Activated T-cell treated with anti-CD3 and anti-CD28 coated beads for 48 hours (primary cell): ENCODE measurements at regions not wholly inside any gene's neighbourhood (a gene's known extent, or its start where the extent isn't known, plus 50 kb on each side); places are given as distances from the start of the nearest gene placed in this dataset.

Source experiments
- DNase-seq: peaks from one replicate; pipeline ENCODE4 v3.0.0-alpha.2; 2020; ENCODE audit warnings: low read depth

DNA sequence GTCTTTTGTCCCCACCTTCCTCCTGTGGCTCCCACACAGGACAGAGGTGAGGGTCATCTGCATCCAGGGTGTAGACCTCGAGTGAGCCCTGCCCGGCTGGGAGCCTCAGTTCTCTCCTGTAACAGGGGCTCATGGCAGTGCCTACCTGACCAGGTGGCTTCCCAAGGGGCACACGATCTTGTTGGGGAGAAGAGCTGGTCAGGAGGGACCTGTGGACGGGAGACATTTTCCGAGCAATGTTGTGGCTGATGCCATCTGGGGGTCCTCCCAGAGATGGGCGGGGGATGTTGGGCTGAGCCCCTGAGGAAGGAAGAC, 51.9 kb downstream of the CEBPB start:
- no peak for DNase-seq

DNA sequence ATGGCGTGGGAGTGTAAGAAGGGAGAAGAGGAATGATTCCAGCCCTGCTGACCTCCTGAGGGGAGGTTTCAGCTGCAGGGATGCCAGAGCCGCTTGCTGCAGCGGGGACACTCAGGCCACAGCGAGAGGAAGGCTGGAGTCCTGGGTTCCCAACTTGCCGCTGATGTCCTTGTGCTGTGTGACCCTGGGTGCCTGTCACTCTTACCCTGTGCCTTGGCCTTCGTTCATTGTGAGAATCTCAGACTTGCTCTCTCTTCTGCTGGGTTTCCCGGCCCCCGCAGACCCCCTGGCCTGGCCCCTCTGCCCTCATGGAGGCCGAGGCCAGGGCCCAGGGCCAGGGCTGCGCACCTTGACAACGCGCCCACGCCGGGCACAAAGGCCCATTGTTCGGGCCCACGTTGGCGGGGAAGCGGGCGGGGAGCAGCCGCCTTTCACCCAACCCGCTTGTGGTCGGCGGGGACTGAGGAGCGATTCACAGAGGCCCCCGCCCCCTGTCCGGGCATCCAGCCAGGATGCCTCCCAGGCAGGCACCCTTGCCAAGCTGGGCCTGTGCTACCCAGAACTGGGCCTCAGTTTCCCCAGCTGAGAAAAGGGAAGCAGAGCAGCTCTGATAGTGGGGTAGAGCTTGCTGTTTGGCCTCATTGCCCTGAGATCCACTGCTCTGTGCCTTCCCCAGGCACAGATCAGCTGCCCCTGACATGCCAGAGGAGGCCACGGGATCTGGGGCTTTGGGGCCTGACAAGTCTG, 52.4 kb downstream of the CEBPB start:
- no peak for DNase-seq

DNA sequence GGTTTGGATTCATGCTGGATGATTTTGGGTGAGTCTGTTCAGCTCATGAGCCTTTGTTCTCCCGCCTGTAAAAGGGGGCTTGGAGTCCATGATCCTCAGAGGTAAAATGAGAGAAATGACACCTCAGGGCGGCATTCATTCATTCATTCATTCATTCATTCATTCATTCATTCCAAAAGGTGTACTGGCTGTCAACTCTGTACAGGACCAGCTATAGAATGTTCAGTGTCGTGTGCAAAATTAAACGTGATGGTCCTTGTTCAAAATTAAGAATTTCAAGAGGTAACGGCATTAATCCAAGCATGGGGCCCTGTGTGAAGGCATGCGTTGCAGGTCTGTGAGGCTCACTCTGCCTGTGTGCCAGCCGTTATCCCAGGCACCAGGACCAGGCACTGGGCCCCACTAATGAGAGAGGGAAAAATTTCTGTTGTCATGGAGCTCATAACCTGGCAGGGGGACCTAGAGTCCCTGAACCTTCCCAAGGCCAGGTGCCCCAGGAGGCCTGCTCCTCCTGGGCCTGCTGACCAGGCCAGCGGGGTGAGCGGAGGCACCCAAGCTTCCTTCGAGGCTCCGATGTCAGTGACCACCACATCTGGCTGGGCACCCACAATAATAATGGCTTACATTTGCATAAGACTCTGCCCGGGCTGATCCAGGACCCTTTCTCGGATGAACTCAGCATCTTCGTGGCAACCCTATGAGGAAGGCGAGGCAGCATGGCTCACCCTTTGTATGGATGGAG, 53.2 kb downstream of the CEBPB start:
- no peak for DNase-seq

DNA sequence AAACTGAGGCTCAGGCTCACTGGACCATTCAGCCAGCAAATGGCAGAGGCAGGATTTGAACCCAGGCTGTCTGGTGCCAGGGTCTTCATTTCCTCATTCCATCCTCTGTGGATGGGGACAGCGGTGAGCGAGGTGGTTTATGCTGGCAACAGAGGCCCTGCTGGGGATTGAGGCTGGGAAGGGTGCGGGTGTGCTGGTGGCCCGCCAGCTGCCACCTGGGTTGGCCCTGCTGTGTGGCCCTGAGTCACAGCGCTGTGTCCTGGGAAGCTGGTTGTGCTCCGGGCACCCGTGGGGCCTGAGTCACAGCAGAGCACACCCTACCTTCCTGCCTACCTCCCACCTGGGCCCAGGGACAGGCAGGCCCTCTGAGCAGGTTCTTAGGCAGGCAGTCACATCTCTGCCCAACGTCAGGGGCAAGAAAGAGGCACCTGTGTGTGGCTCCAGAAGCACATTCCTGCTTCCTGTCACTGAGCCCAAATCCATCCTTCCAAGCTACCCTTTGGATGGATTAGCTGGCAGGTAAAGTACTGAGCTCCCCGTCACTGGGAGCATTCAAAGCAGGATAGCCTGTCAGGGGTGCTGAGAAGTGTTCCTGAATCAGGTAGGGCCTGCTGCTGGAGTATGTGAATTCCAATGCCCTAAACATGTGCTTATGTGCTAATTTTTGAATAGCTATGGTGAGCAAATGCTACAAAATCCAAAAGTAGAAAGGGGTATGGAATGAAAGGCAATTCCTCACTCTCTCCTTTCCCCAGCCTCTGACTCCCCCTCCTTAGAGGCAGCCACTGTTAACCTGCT, 53.9 kb downstream of the CEBPB start:
- DNase-seq, result no peak

DNA sequence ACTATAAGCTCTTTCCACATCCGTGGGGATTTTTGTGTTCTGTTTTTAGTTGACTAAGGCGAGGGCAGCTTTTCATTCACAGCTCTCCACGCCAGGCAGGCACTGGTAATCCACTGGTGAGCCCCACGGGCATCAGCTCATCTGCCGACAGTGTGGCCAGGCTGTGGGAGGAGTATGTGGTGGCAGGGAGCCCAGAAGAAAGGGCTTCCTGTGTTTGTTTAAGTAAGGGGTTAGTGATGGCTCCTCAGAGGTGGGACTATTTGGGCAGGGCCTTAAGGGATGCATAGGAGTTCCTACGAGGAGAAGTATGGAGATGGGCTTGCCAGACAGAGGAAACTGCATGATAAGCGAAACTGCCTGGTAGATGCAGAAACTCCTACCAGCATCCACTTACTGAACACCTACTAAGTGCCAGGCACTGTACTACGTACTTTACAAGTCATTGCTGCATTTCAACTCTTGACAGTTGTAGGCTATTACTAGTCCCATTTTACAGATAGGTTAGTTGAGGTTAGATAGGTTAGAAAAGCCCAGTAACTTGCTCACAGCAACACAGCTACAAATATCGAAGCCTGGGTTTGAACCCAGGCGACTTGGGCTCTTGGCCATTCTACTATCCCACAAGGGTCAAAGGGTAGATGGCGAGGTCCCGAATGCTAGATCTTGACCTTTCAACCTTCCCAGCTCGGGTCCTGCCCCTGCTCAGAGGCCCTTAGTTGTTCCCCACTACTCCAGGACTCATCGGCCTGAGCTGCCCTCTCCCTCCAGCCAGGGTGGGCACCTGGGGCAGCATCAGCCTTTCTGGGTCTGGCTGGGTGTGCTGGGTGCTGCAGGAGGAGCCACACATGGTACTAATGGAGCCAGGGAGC, 55.1 kb downstream of the CEBPB start:
- no peak for DNase-seq

DNA sequence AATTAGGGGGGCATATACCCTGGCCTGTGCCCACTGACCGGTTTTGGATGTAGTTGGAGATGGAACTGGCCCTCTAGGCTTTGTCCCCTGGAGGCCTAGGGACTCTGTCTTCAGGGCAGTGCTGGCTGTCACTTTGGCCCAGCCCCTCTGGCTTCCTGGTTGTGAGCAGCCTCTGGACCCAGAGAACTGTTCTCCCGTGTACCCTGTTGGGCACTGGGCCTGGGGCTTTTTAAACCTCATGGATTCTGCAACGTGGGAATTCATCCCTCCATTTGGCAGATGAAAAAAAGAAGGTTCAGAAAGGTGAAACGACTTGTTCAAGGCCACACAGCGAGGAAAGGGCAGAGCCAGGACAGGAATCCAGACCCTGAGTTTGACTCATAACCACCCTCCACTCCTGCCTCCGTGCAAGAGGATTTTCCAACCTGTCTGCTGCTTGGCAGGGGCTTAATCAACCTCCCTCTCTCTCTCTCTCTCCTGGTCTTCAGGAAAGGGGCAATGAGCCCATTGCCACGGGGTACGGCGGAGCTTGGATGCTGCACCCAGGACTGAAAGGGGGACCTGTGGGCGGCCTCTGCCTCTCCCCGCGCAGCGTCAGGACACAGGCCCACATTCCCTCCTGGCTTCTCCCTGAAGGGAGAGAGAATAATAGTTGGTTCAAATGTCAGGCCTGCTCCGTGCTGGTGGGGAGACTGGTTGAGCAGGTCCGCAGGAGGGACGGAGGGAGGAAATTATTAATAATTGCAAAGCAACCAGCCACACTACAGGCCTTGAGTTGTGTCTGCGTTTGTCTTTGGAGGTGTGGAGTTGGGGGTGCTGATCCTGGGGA, 56.0 kb downstream of the CEBPB start:
- no peak for DNase-seq

DNA sequence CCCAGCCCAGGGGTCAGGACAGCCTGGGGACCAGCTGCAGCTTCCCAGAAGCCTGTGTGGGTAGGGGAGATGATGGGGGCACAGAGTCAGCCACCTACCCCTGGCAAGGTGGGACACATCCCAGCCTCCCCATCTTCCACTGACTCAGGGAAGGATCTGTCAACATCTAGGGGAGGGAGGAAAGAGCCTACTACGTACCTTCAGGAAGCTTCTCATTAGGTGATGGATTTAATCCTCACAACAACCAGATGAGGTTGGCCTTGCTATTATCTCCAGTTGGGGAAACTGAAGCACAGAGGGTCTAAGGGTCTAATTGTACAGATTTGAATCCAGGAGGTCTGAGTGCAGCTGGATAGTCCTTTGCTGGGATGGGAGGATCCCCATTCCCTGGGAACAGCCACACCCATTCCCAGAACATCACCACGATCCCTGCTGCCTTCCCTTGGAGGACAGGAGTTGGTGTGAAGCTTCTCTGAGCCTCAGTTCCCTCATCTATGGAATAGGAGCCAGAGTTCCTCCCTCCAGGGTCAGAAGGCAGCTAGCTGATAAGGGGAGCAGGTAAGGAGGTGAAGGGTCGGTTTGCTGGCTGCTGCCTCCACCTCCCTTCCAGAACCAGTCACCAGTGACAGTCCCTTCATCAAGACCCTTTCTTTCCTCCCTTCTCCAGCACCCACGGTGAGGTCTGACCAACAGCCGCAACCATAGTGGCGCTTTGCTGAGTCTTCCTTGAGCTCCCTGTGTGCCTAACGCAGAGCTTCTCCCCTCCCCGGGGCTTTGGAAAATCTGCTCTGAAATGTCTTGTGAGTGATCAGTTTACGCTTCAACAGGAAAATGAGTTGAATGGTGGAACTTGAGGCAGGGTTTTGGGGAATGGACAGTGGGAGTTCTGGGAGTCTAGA, 56.8 kb downstream of the CEBPB start:
- DNase-seq, result no peak

DNA sequence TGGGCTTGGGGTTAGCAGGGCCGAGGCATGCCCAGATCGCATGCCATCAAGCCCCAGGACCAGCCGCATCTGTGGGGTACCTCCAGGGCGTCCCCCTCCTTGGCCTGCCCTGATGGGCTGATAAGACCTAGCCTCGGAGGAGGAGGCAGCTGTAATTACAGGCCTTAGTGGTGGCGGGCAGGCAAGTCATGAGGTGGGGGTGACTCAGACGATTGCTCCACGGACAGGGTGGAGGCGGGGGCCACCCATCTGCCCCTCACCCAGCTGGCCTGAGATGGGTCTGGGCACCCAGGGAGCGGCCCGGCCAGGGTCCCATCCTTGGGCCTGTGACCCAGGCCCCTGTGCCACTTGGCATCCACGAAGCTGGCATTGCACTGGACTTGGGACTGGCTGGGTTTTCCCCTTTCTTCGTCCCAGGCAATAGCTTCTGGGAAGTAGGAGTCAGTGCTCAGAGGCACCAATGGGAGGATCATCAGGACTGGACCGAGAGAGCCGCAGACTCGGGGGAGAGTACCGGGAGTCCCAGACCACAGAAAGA, 57.5 kb downstream of the CEBPB start:
- no peak for DNase-seq

DNA sequence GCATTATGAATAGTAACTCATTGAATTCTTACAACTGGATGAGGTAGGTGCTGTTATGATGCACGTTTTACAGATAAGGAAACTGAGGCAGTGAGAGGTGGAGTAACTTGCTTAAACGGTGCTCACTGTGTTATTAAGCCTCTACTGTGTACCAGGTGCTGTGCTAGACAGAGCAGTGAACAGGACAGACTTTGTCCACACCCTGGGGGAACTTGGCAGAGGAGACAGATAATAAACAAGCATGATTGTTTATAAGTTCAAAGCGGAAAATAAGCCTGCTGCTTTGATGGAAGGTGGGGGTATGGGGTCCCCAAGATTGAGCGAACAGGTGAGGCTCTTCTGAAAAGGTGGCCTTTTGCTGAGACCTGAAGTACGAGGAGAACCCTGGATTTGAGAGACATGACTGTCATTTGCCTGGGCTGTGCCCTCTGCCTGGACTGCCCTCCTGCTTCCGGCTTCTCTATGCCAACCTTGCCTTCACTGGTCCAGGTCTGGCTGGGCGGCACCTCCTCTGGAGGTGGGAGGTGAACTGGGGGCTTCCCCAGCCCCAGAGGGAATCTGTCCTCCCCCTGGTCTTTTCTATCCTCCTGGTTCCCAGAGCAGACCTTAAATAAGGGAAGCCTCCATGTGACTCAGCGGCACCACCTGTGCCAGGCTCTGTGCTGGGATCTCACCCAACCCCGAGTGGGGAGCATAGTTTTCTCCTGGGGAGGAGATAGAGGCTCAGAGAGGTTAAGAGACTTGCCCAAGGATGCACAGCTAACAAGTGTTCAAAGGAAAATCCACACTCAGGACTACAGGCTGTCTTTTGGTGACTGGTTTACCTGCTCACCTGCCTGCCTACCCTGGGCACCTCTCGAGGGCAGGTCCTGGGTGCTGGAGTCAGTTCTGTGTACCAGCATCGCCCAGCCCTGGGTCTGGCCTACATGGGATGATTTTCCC, 59.1 kb downstream of the CEBPB start:
- DNase-seq, result no peak

DNA sequence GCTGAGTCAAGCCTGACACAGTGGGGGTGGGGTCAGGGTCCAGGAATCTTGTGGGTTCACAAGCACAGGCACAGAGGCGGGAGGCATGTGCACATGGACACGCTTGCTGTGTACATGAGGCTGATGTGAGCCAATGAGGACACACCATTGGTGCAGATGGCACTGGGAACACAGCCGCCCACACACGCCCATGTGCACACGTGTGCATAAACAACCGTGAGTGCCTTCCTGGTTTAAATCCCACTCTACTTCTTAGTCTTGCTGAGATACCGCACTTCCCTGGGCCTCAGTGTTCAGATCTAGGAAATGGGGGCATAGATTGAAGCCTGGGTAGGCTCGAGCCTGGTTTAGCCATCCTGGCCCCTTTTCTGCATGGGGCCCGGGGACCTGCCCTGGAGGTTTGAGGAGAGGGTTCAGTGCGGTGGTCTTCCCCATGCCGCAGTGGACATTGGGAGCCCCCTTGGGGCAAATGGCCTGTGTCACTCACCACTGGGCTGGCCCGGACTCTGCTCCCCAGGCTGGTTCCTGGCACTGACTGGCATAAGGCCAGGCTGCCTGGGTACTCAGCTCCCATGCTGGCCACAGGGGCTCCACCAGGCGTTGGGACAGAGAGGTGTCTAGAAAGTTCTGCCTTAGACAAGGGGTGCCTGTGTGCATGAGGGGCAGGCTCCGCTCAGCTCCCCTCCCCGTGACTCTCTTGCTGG, 60.2 kb downstream of the CEBPB start:
- no peak for DNase-seq

DNA sequence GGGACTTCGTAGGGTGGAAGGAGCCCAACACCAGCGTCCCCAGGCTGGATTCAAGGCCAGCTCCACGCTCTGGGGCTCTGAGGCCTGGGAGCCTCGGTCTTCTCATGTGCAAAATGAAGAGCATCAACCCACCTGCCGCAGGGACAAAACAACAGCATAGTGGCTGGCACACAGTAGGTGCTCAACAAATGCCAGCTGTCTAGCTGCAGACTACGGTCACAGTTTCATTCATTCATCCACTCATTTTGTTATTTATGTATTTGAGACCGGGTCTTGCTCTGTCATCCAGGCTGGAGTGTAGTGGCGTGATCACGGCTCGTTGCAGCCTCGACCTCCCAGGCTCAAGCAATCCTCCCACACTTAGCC, 60.7 kb downstream of the CEBPB start:
- DNase-seq, result no peak

DNA sequence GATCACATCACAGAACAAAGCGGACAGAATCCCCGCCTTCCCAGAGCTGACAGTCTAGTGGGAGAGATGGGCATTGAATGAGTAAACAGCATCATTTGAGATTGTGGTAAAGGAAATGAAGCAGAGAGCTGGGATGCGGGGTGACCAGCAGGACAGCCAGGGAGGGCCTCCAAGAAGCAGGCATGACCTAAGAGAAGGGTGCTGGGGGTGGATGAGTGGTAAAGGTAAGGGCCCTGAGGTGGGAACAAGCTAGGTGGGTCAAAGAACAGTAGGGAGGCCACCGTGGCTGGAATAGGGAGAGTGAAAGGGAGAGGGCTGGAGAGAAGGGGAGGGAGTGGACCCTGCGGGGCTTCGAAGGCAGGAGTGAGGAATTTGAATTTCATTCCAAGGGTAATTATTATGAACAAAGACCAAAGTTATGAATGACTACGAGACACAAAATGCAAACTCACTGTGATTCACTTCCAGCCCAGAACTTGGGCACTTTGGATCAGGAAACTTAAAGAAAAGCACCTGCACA, 61.4 kb downstream of the CEBPB start:
- DNase-seq, result no peak

DNA sequence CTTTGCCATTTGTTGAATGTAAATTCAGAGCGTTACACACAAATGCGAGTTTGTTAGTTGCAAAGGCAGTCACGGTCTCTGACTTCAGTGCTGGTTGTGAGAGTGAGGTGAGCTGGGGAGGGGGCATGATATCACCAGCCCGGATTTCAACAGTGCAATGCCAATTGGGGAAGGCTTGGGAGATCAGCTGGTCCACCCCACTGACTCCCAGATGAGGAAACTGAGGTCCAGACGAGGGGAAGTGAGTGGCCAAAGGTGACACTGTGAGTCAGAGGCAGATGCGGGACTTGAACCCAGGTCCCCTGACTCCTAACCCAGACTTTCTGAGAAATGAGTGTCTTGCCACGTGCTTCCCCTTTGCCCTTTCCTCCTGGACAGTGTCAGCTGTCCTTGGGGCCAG, 62.1 kb downstream of the CEBPB start:
- DNase-seq, result no peak

DNA sequence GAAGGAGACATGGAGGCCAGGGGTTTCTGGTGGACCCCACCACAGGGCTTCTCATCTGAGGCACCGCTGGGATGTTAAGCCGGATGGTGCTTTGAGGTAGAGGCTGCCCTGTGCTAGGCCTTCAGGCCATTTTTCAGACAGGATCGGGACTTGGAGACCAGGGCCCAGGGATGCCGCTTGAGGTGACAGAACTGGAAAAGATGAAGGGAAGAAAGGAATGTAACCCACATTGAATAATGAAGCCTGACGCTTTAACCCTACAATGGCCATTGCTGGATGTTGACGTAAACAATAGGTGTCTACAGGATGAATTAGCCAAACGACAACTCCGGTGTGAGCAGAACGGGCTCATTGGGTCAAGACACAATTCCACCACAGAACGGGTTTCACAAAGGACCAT, 62.5 kb downstream of the CEBPB start:
- no peak for DNase-seq

DNA sequence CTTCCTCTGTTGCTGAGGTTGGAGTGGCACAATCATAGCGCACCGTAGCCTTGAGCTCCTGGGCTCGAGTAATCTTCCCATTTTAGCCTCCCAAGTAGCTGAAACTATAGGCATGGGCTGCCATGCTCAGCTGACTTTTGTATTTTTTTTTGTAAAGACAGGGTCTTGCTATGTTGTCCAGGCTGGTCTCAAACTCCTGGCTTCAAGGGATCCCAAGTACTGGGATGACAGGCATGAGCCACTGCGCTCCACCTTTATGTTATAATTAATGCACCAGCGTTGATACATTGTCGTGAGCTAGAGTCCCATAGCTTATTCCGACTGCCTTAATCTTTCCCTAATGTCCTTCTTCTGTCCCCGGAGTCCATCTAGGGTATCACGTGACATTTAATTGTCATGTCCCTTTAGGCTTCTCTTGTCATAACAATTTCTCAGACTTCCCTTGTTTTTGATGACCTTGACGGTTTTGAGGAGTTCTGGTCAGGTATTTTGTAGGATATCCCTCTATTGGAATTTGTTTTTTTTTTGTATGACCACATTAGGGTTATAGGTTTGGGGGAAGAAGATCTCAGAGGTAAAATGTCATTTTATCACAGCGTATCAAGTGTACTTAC, 63.9 kb downstream of the CEBPB start:
- no peak for DNase-seq

DNA sequence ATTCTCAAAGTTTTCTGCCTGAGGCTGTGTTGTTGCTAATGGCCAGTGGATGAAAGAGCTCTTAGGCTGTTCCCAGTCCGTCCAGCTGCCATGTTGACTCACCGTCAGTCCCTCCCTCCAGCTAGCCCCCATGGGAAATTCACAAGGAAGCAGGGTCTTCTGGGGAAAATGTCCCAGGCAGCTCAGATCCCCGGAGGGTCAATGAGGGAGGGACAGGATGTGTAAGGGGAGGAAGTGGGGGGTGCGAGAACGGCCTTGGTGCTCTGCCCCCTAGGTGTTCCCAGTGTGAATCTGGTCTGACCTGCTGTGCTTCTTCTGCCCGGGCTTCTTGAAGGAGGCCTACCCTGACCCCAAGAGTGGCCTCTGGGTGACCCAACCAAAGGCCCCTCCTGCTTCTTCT, 65.9 kb downstream of the CEBPB start:
- no peak for DNase-seq

DNA sequence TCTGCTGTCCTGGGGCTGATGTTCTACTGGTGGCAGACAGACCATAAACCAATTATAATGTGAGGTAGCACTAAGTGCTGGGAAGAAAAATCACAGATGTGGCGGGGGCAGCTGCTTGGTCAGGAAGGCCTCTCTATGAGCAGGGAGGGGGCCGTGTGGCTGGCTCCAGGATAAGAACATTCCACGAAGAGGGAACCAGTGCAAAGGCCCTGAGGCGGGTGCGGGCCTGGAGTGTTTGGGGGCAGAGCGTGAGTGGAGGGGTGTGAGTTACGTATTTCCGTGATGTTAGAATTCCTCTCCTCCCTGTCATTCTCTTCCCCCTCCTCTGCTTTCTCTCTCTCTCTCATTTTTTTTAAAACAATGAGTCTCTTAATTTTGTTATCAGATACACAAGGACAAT, 67.2 kb downstream of the CEBPB start:
- DNase-seq, result no peak
